ENCODE measurements at regions not wholly inside any gene's neighbourhood (a gene's known extent, or its start where the extent isn't known, plus 50 kb on each side); places are given as distances from the start of the nearest gene placed in this dataset.

GRCh38 chr6:121617388-121617787 lies 181.9 kb downstream of the GJA1 start:
- Histone ChIP-seq H3K27me3 (ENCODE audit: insufficient read depth, poor library complexity, severe bottlenecking) (no peaks in the 10 kb centered on the region), H3K4me3 (replicated peaks; ENCODE audit: insufficient read depth, low read length) (no peak overlapping the region), H3K27ac (replicated peaks) (no peak overlapping the region)
- DNase-seq (ENCODE audit: low read depth in 1 of 2, low spot score in 1 of 2), result no peak
- TF ChIP-seq POLR2AphosphoS5 (IDR thresholded peaks at IDR 0.05; ENCODE audit: low read depth) (no peak), CTCF (IDR thresholded peaks at IDR 0.05; ENCODE audit: insufficient read depth, low read length) (no peak), REST (IDR thresholded peaks at IDR 0.05; ENCODE audit: insufficient replicate concordance, low read depth) (no peak), GABPA (IDR thresholded peaks at IDR 0.05; ENCODE audit: low read depth) (no peak), SPI1 (IDR thresholded peaks at IDR 0.05; ENCODE audit: borderline replicate concordance, low read depth) (no peak)

- no peak for DNase-seq (ENCODE audit: low read depth in 1 of 2, low spot score in 1 of 2)
- TF ChIP-seq CTCF (IDR thresholded peaks at IDR 0.05; ENCODE audit: insufficient read depth, low read length) (no peak), GABPA (IDR thresholded peaks at IDR 0.05; ENCODE audit: low read depth) (no peak), SPI1 (IDR thresholded peaks at IDR 0.05; ENCODE audit: borderline replicate concordance, low read depth) (no peak), POLR2AphosphoS5 (IDR thresholded peaks at IDR 0.05; ENCODE audit: low read depth) (no peak), REST (IDR thresholded peaks at IDR 0.05; ENCODE audit: insufficient replicate concordance, low read depth) (no peak)
- Histone ChIP-seq H3K4me3 (replicated peaks; ENCODE audit: insufficient read depth, low read length) (no peak overlapping the region), H3K27ac (replicated peaks) (no peak overlapping the region), H3K27me3 (ENCODE audit: insufficient read depth, poor library complexity, severe bottlenecking) (no peaks in the 10 kb centered on the region)
Observed at GRCh38 chr6:121619013-121619412, 183.6 kb downstream of the GJA1 start.

- DNase-seq (ENCODE audit: low read depth in 1 of 2, low spot score in 1 of 2), result no peak
- TF ChIP-seq REST (IDR thresholded peaks at IDR 0.05; ENCODE audit: insufficient replicate concordance, low read depth) (no peak), CTCF (IDR thresholded peaks at IDR 0.05; ENCODE audit: insufficient read depth, low read length) (no peak), POLR2AphosphoS5 (IDR thresholded peaks at IDR 0.05; ENCODE audit: low read depth) (no peak), GABPA (IDR thresholded peaks at IDR 0.05; ENCODE audit: low read depth) (no peak), SPI1 (IDR thresholded peaks at IDR 0.05; ENCODE audit: borderline replicate concordance, low read depth) (no peak)
- Histone ChIP-seq H3K27me3 (ENCODE audit: insufficient read depth, poor library complexity, severe bottlenecking) (no peaks in the 10 kb centered on the region), H3K4me3 (replicated peaks; ENCODE audit: insufficient read depth, low read length) (no peak overlapping the region), H3K27ac (replicated peaks) (no peak overlapping the region)
Observed at GRCh38 chr6:121619987-121620740, 184.7 kb downstream of the GJA1 start.
